ENCODE measurements at regions not wholly inside any gene's neighbourhood (a gene's known extent, or its start where the extent isn't known, plus 50 kb on each side); places are given as distances from the start of the nearest gene placed in this dataset.

DNA sequence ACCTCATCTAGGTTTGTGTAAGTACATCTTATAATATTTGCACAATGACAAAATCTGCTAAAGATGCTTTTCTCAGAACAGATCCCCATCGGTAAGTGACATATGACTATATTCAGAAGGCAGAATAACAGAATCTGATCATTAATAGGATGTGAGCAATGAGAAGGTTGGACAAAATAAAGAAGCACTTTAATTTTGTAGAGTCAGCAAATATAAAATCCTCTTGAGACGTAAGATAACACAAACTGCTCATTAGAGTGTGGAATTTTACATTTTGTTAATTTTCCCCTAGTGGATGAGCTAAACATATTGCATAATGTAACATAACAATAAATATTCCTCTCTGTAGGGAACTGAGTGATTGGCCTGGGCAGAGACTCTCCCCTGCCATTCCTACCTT lies 658.4 kb upstream of the ZP4 start:
- no peak for DNase-seq (ENCODE audit: low spot score)

- no peak for DNase-seq (ENCODE audit: low spot score)
Observed at GRCh38 chr1:238546118-238546517, 655.4 kb upstream of the ZP4 start.

DNA sequence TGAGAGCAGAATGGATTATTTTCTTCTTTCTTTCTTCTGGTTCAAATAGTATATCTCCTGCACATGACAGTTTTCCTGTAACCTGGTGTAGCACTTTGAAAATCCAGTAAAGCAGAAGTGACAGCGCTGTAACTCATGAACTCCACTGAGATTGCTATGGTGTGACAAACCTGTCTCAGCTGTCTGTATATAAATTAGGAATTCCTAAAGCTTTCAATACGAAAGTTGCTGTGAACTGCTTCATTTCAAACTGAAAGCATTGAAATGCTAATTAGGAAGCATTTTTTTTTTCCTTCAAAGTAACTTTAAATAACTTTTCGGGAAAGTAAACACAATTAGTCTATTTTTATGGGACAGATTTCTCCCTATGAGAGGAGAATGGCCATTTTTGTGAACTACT lies 646.9 kb upstream of the ZP4 start:
- DNase-seq (ENCODE audit: low spot score), result no peak

- DNase-seq (ENCODE audit: low spot score), result no peak
Observed at GRCh38 chr1:238530209-238530851, 639.6 kb upstream of the ZP4 start.

DNA sequence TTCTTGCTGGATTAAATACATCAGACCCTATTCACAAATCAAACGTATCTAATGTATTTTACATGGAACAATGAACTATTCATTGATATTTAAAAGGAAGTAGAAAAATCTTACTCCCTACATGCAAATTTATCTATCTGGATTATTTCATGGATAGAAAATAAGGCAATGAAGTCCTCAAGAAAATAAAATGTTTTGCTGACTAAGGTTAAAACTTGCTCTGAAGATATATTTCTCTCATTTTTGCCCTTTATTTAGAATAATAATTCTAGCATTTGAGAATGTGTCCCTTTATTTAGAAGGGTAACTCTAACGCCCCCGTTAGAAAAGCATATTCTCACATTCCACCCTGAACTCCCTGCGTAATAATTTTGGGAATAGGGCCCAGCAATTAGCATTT lies 627.0 kb upstream of the ZP4 start:
- DNase-seq (ENCODE audit: low spot score), result no peak

- no peak for DNase-seq (ENCODE audit: low spot score)
Observed at GRCh38 chr1:238501290-238501689, 610.6 kb upstream of the ZP4 start.

DNA sequence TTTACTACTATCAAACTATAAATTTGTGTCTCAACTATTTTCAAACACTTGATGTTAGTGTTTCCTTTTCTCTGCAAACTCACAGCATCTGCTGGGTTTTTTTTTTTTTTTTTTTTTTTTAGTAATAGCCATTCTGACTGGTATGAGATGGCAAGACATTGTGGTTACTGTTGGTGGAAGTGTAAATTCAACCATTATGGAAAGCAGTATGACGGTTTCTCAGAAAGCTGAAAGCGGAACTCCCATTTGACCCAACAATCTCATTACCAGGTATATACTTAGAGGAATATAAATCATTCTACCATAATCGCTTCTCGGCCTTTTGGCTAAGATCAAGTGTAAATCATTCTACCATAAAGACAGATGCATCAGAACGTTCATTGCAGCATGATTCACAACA lies 608.3 kb upstream of the ZP4 start:
- DNase-seq (ENCODE audit: low spot score), result no peak

- DNase-seq (ENCODE audit: low spot score), result no peak
Observed at GRCh38 chr1:238492271-238492670, 601.5 kb upstream of the ZP4 start.

GRCh38 chr1:238491265-238491664 lies 600.5 kb upstream of the ZP4 start:
- DNase-seq (ENCODE audit: low spot score), result no peak

DNA sequence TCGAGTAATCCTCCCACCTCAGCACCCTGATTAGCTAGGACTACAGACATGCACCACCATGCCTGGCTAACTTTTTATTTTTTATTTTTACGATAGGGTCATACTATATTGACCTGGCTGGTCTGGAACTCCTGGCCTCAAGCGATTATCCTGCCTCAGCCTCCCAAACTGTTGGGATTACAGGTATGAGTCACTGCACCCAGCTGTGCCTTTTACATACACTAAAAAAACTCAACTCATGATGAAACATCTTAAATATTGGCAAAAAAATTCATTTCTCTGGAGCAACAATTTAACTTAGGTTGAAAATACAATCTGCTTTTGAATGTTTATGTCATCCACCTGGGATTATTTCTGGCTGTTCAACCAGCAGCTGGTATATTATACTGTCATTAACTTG lies 598.3 kb upstream of the ZP4 start:
- no peak for DNase-seq (ENCODE audit: low spot score)

DNA sequence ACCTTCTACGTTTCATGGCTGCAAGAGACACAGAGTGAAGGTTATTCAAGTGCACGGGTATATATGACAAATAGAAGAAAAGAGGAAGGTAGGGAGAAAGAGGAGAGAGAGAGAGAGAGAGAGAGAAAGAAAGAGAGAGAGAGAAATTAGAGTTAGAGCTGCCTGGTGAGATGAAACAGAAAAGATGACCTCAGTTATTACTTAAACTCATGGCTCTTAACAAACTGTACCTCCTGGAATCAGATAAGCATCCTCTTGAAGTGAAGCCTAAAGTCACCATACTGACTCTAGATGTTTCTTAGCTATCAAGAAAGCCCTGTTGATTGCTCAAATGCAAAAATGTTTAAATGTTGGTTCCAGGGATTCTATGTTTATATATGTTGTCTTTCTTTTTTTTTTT lies 597.7 kb upstream of the ZP4 start:
- DNase-seq (ENCODE audit: low spot score), result no peak

- DNase-seq (ENCODE audit: low spot score), result no peak
Observed at GRCh38 chr1:238487931-238488330, 597.2 kb upstream of the ZP4 start.

GRCh38 chr1:238485912-238486209 lies 595.1 kb upstream of the ZP4 start:
- no peak for DNase-seq (ENCODE audit: low spot score)

DNA sequence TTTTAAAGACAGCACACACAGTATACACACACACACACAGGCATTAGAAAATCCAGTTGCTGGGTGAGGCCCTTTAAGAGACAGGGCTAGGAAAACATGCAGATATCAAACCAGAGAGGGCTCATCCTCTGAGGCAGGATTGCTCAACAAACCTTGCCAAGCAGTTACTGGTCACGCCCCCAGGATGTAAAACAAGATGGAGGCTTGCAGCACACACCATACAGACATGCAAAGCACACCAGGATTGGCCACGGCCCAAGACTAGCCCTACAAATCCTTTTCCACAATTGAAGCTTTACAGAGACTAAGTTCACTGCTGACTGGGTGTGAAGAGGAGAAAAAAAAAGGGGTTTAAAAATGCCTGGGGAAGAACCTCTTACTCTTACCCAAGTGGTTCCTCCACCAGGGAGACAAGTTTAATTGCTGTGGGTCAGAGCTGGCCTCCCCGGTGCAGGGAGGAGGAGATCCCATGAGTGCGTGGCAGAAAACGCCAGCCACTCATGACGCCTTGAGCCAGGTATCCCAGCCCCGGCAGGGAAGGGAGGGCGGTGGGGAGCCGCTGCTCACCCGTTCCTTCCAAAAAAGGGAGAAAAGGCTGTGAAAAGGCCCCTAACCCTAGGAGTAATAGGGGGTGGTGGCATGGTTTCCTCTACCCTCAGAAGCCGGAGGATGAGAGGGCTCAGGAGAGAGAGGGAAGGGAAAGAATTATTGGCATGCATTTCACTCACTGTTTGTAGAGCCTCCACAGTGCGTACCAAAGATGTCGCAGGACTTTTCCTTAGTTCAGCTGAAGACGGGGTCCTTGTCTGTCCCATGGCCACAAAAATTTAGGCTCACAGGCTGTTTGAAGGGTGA lies 594.6 kb upstream of the ZP4 start:
- no peak for DNase-seq (ENCODE audit: low spot score)

DNA sequence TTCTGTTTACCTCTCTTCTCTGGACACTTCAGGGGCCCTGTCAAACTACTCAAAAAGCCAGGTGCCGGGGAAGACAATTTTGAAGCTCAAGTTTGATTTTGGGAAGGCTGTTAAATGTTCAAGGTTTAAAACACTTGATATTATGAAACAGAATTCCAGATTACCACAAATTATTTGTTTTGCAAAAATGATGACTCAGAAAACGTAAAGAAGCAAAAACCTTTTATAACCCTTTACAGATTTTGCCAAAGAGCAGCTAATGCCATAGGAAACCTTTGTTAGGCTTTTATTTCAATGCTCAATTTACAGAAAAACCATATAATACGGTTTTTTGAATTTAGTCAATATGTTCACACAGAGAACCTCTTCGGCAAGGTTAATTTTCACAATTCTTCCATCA lies 593.4 kb upstream of the ZP4 start:
- DNase-seq (ENCODE audit: low spot score), result no peak

GRCh38 chr1:238476841-238477240 lies 586.1 kb upstream of the ZP4 start:
- no peak for DNase-seq (ENCODE audit: low spot score)

GRCh38 chr1:238475712-238476111 lies 585.0 kb upstream of the ZP4 start:
- no peak for DNase-seq (ENCODE audit: low spot score)

GRCh38 chr1:238474263-238474662 lies 583.5 kb upstream of the ZP4 start:
- DNase-seq (ENCODE audit: low spot score), result no peak

DNA sequence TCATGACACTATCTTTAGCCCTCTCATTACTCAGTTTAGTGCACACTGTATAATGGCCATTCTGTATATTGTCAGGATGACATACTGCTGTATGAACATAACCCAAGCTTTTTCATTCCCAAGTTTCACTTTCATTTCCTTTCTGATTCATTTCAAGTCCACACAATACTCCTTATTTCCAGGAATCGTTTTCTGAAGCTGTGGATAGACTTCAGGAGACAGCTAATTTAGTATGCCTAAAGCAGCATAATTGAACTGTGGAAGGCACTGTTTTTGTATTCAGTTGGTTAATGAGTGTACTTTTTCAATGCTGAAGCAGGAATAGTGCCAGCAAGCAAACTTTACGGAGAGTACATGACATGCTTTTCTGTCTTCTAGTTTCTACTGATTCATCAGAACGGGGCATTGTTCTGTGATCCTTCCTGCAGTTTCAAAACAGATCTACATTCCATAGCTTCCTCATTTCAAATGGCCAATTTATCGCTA lies 578.5 kb upstream of the ZP4 start:
- peak; percentile 38 for DNase-seq (ENCODE audit: low spot score)

DNA sequence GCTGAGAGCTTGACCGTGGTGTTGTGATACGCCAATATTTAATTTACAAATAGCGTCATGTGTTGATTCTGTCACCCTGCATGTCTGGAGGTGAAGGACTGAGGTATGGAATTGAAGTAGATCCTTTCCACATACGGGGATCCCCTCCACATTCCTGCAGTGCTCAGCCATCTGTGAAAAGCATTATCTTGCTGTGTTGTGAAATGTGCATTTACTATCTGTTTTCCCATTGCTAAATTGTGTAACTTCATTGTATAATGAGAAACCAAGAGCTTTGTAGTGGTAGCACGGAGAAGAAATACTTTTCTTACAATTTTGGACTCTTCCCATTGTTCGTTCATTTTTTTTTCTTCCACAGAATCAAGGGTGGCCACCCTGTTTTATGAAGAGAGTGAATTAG lies 577.3 kb upstream of the ZP4 start:
- no peak for DNase-seq (ENCODE audit: low spot score)

- no peak for DNase-seq (ENCODE audit: low spot score)
Observed at GRCh38 chr1:238466459-238466858, 575.7 kb upstream of the ZP4 start.

- no peak for DNase-seq (ENCODE audit: low spot score)
Observed at GRCh38 chr1:238465449-238465848, 574.7 kb upstream of the ZP4 start.

- DNase-seq (ENCODE audit: low spot score), result no peak
Observed at GRCh38 chr1:238458899-238459298, 568.2 kb upstream of the ZP4 start.

GRCh38 chr1:238457610-238458009 lies 566.9 kb upstream of the ZP4 start:
- no peak for DNase-seq (ENCODE audit: low spot score)

All from Ammon's horn (tissue), 1 donor.